ENCODE measurements at regions not wholly inside any gene's neighbourhood (a gene's known extent, or its start where the extent isn't known, plus 50 kb on each side); places are given as distances from the start of the nearest gene placed in this dataset.

GRCh38 chrX:1074755-1075154 lies 137.7 kb downstream of the CRLF2 start:
- in situ Hi-C loops (cut with MboI; ENCODE audit: low sequenced_read_pairs) (no loop called here), intact Hi-C loops (cut with micrococcal nuclease) (no loop called here), dilution Hi-C loops (cut with HindIII; ENCODE audit: low sequenced_read_pairs, unreplicated experiment) (no loop called here)

More at GRCh38 chrX:1074755-1075154, 137.7 kb downstream of the CRLF2 start:
- POLR2A ChIA-PET (ENCODE audit: unreplicated experiment): no interaction called here
- Histone ChIP-seq H3K56ac (ENCODE audit: extremely low read depth, insufficient read depth, low read length) (no peak overlapping the region), H3K27ac (ENCODE audit: insufficient read depth, low read length) (no peak overlapping the region), H4K91ac (ENCODE audit: insufficient read depth, low read depth, low read length) (no peak overlapping the region), H3K14ac (replicated peaks; ENCODE audit: low read depth, low read length) (no peak overlapping the region), H3K9me3 (ENCODE audit: control insufficient read depth, insufficient read depth, low read length) (peaks cover 11% of the 10 kb centered on the region), H3K4me1 (ENCODE audit: control insufficient read depth, insufficient read depth, low read length) (no peaks in the 10 kb centered on the region), H3K23ac (ENCODE audit: low read depth, low read length) (no peak overlapping the region), H3K4me3 (ENCODE audit: insufficient read depth, low read depth, low read length) (no peak overlapping the region), H3K79me1 (ENCODE audit: low read depth in 1 of 2, low read length in 2 of 2) (no peaks in the 10 kb centered on the region), H3K9me1 (ENCODE audit: insufficient read depth, low read length) (no peaks in the 10 kb centered on the region), H4K20me1 (ENCODE audit: insufficient read depth, low read length) (no peaks in the 10 kb centered on the region), H4K5ac (ENCODE audit: low read depth, low read length) (no peak overlapping the region), H3K4me2 (ENCODE audit: low read depth, low read length) (no peak overlapping the region), H4K8ac (ENCODE audit: low read depth in 2 of 2, low read length in 2 of 2) (no peak overlapping the region), H2AK5ac (ENCODE audit: low read depth, low read length) (no peak overlapping the region), H3K18ac (ENCODE audit: low read depth, low read length) (no peak overlapping the region), H3K9ac (ENCODE audit: low read depth, low read length) (no peak overlapping the region), H3K36me3 (ENCODE audit: control insufficient read depth, insufficient read depth, low read length) (no peaks in the 10 kb centered on the region), H2AK9ac (replicated peaks; ENCODE audit: low read depth, low read length, poor library complexity) (no peak overlapping the region), H3K4ac (ENCODE audit: low read depth, low read length) (no peak overlapping the region), H2BK15ac (ENCODE audit: low read depth, low read length) (no peak overlapping the region), H2BK20ac (ENCODE audit: low read depth, low read length) (no peak overlapping the region), H2AFZ (replicated peaks; ENCODE audit: low read length, poor library complexity) (no peak overlapping the region), H2BK120ac (ENCODE audit: low read depth, low read length) (no peak overlapping the region), H3K27me3 (ENCODE audit: control insufficient read depth, insufficient read depth, low read length) (no peaks in the 10 kb centered on the region), H2BK5ac (ENCODE audit: low read depth, low read length, poor library complexity, severe bottlenecking) (no peak overlapping the region)
- BruUV-seq (replicated peaks): no TSS peak
- no peak for TF ChIP-seq CHD1 (IDR thresholded peaks at IDR 0.05; ENCODE audit: low read depth, low read length)
- TF ChIP-seq, protein P1, sequence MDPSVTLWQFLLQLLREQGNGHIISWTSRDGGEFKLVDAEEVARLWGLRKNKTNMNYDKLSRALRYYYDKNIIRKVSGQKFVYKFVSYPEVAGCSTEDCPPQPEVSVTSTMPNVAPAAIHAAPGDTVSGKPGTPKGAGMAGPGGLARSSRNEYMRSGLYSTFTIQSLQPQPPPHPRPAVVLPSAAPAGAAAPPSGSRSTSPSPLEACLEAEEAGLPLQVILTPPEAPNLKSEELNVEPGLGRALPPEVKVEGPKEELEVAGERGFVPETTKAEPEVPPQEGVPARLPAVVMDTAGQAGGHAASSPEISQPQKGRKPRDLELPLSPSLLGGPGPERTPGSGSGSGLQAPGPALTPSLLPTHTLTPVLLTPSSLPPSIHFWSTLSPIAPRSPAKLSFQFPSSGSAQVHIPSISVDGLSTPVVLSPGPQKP (IDR thresholded peaks at IDR 0.05; ENCODE audit: borderline replicate concordance, low read depth, low read length): no peak
- no peak for TF ChIP-seq MXI1 (IDR thresholded peaks at IDR 0.05; ENCODE audit: borderline replicate concordance, low read depth, low read length)
- TF ChIP-seq RCOR1 (IDR thresholded peaks at IDR 0.05; ENCODE audit: insufficient replicate concordance, low read length): no peak
- no peak for TF ChIP-seq RFX5 (IDR thresholded peaks at IDR 0.05; ENCODE audit: low read depth, low read length)
- TF ChIP-seq NFE2L2 (IDR thresholded peaks at IDR 0.05; ENCODE audit: low read depth, low read length): no peak
- TF ChIP-seq MAZ (IDR thresholded peaks at IDR 0.05; ENCODE audit: borderline replicate concordance, low read depth, low read length): no peak
- no peak for TF ChIP-seq MAFK (IDR thresholded peaks at IDR 0.05; ENCODE audit: low read depth, low read length)
- TF ChIP-seq, protein P2, sequence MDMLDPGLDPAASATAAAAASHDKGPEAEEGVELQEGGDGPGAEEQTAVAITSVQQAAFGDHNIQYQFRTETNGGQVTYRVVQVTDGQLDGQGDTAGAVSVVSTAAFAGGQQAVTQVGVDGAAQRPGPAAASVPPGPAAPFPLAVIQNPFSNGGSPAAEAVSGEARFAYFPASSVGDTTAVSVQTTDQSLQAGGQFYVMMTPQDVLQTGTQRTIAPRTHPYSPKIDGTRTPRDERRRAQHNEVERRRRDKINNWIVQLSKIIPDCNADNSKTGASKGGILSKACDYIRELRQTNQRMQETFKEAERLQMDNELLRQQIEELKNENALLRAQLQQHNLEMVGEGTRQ (IDR thresholded peaks at IDR 0.05; ENCODE audit: low read depth, low read length): no peak
- no peak for TF ChIP-seq CTCF (conservative IDR thresholded peaks at IDR 0.05; ENCODE audit: low read depth, low read length)
- no peak for TF ChIP-seq CEBPB (IDR thresholded peaks at IDR 0.05; ENCODE audit: low read depth, low read length)
- no peak for TF ChIP-seq BHLHE40 (IDR thresholded peaks at IDR 0.05; ENCODE audit: low read depth, low read length)
- no peak for TF ChIP-seq RAD21 (IDR thresholded peaks at IDR 0.05; ENCODE audit: low read length)
- no peak for TF ChIP-seq SMC3 (IDR thresholded peaks at IDR 0.05; ENCODE audit: low read depth, low read length)
- no peak for TF ChIP-seq FOS (IDR thresholded peaks at IDR 0.05; ENCODE audit: low read depth, low read length)
- no peak for TF ChIP-seq POLR2A (IDR thresholded peaks at IDR 0.05; ENCODE audit: low read depth, low read length)
- CTCF ChIA-PET: no interaction called here
- DNase-seq: no peak
- 17% methylated on average over 5 of the region's 8 CpGs; no CpG with 5 or more reads in 1 of the 2 experiments for WGBS, 2 experiments (ENCODE audit: extremely low coverage in 2 of 2, insufficient read length in 1 of 2)
- no peak for ATAC-seq (ENCODE audit: low read depth)
